Astrocyte of the hippocampus (primary cell): ENCODE measurements at regions not wholly inside any gene's neighbourhood (a gene's known extent, or its start where the extent isn't known, plus 50 kb on each side); places are given as distances from the start of the nearest gene placed in this dataset.

Source experiments
- DNase-seq: peaks from one replicate; pipeline ENCODE4 v3.0.0; 2011; ENCODE audit warnings: low read depth, low spot score

DNA sequence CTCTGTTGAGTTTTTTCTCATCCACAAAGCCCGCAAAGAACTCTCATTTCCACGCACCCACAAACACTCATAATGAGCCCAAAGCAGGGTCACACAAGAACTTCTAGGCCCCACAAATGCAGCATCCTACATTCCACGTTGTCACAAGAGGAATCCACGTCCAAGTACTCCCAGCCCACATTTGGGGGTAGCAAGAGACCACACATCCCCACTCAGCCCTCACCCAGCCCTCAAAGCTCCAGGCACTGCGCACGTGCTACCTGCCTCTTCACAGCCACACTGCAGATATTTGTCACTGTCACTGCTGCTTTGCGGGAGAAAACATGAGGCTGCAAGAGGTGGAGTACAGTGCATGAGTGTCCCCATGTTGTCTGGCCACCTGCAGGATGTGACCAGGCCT is 187.6 kb upstream of the CDYL start:
- no peak for DNase-seq

DNA sequence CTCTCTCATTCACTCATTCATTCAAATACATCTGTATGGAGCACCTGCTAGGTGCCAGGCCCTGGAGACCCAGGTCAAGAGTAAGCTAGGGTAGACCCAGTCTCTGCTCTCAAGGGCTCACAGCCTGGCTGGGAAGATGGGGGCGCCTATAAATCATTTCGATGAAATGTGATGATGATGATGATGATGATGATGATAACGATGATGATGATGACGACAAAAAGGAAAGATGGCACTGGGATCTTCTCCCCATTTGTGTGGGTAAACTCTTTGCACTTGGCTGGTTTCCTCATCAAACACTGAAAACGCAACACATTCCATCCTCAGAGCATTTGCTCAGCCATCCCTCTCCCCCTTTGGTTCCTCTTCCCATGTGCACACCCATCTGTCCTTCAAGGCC is 188.0 kb upstream of the CDYL start:
- no peak for DNase-seq

DNA sequence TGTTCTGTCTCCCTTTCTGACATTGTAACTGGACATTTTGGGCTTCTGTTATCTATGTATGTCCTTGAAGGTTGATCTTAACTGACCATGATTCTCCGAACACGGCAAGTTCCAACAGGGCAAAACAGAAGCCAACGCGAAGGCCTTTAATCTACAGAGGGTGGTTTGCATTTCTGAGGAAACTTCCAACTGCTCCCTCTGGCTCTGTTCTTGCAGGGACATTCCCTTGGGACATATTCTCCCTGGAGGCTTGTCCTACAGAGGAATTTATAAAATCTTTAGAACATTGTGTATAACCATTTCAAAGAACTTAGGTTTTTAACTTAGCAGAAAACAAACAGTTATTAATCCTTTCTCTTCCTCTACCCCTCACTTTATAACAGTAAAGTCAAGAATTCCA is 189.0 kb upstream of the CDYL start:
- no peak for DNase-seq

DNA sequence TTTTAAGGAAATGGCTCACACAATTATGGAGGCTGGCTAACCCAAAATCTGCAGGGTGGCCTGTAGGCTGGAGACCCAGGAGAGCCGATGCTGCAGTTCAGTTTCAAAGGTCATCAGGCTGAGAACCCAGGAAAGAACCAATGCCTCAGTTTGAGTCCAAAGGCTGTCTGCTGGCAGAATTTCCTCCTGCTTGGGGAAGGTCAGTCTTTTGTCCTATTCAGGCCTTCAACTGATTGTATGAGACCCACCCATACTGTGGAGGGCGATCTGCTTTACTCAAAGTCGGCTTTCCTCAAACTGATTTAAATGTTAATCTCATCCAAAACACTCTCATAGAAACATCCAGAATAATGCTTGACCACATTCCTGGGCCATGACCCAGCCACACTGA is 189.7 kb upstream of the CDYL start:
- no peak for DNase-seq

DNA sequence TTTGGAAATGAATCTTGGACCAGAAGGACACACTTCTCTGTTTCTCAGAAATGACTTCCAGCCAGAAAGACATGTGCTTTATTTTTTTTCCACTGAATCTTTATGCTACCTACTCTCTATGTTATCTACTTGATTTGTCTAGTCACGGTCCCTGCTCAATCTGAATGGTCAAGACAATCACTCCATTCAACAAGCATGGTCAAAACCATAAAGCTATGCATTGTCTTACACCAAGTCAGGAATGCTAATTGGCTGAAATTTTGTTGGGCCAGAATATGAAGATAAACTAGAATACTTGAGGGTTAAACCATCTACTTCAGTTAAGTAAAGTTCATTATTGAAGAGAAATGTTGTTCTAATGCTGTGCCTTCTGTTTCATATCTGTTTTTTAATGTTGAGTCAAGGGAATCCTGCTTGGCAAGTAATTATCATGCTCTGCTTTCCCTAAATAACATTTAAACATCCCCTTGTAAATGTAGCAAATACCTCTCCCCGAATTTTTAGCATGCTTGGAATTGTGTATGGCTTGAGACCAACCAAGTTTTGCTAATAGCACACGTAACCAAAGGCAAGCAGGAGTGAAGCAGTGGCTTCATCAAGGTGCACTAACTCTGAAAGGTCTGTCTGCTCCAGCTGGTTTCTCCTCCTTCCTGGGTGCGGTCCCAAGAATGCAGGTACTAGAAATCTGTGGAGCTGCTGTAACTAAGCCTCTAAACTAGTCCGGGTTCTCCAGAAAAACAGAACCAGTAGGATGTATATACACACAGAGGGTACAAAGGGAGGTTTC is 190.3 kb upstream of the CDYL start:
- no peak for DNase-seq

DNA sequence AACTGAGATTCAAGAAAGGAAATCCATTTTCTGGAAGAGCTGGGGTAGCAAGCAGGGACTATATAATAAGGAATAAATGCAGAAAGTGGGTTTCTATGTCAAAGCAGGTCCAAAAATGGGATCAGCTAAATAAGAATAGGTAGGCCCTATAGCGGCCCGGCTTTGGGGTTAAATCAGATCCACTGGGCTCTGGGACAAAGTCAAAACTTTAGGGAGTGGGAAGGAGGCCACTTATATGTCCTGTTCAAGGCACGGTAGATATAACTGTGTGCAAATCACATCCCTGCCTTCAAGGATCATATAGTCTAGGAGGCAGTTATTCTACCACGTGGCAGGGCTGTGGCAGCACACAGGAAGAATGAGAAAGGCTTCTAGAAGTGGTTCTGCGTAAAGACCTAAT is 191.4 kb upstream of the CDYL start:
- no peak for DNase-seq

DNA sequence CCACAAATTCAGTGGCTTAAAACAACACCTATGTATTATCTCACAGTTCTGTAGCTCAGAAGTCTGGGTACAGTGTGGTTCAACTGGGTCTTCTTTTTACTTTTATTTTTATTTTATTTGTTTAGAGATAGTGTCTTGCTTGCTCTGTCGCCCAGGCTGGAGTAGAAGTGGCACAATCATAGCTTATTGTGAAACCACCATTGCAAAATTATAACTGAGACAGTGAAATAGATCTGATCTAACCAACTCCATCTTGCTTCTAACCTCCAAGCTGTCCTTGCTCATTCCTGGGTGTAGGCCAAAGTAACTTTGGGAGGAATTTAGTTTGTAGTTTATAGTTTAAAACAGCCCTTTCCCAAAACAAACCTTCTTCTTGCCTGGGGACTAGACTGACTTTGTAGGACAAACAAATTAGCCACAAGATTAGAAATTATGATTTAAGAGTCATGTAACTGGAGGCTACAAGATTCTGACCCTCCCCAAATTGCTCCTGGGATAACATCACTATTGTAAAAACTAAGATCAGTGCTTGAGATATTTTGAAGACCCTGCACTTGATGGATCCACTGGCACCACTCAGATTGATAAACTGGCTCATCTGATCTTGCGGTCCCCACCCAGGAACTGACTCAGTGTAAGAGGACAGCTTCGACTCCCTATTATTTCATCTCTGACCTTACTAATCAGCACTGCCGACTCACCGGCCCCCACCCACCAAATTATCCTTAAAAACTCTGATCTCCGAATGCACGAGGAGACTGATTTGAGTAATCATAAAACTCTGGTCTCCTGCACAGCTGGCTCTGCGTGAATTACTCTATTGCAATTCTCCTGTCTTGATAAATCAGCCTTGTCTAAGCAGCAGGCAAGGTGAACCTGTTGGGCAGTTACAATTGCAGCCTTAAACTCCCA is 193.4 kb upstream of the CDYL start:
- peak; percentile 50 for DNase-seq

DNA sequence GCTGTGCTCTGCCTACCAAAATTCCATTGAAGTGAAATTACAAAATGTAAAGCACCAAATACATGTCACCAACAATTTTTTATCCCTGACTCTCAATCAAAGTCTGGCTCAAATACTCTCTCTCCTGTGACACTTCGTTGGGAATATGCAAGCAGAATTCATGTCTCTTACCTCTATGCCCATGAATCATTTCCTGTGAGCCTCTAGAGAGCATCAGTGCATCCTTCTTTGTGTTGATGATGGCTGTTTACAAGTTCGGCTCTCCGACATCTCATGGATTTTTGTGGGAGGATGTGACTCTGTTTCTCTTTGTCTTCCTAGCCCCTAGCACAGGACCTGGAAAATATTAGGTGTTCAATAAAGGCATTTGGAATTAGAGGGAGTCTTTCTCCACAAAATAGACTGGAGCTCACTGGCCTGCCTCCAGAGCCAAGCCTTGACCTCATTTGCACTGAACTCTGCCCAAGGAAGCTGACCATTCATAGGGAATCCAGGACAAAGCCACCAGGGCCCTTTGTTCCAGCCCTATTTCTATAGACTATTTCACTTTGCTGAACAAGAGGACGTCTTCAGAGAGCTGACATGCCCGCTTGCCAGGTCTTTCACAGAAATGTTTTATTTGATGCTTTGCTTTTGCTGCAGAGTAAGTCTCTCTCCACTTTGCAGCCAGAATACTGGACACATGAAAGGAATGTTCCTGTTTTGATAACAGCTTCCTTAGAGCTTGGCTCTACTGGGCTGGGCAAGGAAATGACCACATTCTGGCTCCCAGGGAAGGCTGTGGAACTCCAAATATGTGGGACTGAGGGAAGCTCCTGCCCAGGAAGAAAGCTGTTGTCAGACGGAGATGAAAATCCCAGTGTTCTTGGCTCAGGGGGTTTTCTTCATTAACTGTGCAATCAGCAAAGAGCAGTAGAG is 194.5 kb upstream of the CDYL start:
- DNase-seq = peak; percentile 95

DNA sequence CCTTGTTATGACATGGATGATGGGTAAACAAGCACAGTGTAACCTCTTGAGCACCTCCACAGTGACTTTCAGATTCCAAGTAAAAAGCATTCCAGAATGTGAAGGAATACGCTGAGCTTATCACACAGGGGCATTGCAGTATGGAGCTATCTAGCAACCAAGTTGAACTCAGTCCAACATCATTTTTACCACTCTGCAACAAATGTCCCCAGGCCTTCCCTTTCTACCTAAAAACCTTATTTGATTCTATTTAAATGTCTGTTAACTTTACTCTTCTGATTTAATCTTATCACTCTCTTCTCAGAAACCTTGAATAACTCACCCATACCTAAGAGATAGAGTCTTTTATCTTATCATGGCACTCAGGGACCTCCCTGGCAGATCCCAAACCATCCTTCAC is 195.8 kb upstream of the CDYL start:
- DNase-seq = no peak

DNA sequence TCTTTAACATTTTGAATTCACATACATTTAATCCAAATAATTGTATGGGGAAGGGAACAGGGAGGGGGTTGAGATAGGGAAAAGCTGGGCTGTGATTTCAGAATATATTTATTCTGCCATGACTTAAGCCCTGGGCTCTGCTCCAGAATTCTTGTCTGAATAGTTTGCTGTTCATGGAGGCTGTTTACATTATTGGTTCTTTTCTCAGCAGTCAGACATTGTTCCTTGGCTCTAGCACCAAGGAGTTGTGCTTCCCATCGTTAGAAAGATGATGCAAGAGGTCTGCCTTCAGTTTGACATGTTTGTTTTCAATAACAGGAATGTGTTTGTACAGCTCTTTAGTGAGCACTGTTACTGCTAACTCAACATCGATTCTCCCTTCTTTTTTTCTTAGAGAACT is 198.8 kb upstream of the CDYL start:
- DNase-seq = peak; percentile 92

DNA sequence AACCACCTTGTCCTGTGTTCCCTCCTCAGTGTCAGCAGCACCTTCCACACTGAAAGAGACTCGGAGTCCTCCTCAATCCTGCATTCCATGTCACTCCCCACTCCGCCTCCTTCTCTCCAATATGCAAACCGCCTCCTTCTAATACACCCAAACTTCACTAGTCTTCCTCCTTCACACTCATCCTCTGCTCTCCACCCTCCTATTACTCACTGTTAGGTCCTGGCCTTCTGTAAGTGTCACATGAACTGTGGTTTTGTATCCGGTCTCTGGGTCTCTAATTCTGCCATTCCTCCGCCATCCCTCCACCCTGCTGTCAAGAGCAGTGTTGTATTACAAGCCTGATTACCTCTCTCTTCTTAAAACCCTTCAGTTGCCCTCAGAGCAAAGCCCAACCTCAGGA is 200.5 kb upstream of the CDYL start:
- peak; percentile 11 for DNase-seq

DNA sequence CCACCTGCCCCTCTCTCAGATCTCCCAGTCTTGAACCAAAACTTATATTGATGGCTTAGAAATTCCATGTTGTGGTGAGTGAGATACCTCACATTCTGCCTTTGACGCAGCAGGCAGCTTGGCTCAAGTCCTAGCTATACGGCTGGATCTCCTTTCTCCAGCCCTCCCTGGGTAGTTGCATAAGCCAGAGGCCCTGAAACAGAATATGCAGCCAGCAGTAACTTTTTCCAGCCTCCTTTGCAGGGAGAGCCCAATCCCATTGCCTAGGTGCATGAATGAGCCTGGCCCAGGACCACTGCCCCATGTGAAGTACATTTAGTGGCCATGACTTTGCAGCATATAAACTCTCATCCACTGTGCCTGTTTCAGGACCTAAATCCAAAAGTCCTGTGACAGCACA is 202.2 kb upstream of the CDYL start:
- peak; percentile 21 for DNase-seq

DNA sequence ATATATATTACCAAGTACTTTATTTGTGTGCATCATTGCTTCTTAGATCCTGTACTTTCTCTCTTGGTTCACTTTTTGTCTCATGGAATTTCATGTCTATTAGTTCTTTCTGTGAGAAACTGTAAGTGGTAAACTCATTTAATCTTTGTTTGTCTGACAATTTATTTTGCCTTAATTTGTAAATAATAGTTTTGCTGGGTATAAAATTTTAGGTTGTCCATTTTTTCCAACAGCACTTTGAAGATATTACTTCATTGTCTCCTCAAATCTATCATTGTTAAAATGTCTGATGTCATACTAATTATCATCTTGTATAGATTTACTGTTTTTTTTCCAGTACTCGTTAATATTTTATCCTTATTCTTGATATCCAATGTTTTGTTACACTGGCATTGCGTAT is 205.2 kb upstream of the CDYL start:
- DNase-seq = no peak

DNA sequence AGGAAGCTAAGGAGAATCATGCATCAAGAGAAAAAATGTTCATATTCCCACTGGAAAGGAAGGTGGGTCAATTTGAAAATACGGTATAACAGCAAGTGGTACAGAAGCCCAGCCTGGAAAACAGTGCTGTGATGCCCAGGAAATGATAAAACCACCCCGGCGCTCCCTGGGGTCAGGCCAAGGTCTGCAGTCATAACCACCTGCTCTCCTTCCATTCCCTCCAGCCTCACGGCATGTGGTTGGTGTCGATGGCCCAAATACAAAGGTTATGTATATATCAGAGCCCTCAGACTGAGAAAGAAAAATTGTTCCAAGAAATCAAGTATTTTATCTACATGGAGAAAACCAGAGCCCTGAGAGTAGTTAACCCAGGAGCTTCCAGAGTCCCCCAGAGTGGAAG is 208.1 kb upstream of the CDYL start:
- no peak for DNase-seq

DNA sequence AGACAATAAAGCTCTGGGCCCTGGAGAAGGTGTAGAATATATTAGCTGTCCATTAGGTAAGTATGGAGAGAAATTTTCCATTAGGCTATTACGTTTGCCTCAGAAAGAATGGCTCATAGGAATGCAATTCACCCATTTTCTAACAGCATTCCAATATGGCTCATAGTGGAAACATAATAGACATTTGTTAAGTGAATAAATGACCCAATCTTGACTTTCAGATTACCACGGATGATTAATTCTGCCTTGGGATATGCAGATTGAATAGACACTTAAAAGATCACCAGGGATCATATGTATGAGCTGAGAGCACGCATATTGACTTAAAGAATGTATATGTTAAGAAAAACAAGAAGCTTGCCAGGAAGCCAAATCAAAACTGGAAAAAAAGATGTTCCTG is 209.1 kb upstream of the CDYL start:
- DNase-seq = peak; percentile 62

DNA sequence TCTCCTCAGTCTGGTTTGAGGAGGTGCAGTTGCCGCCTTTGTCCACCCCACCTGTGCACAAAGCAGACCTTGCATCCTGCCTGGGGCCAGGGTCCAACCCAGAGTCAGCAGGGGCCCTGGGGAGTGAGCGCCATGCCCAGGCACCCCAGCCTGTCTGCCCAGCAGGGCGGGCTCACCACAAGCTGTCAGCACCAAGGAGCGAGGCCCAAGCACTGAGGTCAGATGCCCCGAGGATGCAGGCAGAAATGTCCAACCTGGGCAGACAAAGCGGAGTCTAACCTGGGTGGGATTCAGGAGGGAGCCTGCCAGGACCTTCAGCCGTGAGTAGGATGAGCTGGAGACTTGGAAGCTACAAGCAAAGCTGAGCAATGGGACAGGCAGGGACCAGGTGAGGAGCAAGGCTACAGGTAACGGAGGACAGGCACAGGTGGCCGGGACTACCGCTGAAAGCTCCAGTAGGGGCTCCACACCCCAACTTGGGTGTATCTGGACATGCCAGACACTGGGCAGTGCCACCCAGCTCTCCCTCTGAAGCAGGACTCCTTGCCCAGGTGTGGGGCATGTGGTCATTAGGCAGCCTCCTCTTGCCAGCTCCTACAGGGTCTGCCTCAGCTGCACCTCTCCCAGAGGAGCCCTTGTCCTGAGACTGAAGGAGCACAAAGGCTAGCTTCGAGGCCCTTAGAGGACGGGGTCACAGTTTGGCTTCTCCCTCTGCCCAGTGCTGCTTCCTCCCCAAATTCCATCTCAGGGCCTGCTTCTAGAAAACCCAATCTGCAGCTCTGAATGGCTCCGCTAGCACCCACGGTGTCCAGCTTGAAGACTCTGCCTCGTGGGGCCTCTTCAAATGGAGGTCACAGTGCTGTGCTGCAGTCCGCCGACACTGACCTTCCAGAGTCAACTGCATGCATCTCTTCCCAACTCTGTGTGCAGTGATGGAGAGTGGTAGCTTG is 210.6 kb upstream of the CDYL start:
- DNase-seq = no peak

DNA sequence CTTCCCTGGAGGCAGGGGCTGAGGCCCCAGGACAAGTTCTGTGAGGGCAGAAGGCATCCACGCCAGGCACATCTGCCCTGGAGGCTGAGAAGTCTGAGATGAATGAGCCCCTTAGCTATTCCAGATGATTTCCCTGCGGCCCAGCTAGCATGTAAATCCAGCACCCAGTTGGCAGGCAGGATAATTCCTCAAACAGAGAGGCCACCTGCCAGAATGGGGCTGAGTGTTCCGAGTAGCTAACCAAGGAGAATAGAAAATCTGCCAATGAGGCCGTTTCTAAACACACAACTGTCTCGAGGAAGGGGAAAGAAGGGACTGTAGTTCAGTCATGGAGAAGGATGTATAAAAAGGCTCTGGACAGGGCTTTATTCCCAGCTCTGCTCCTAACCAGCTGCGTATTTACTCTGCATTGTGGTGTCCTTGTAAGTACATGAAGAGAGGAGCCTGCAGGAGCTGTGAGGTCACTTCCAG is 211.4 kb upstream of the CDYL start:
- DNase-seq = peak; percentile 68

DNA sequence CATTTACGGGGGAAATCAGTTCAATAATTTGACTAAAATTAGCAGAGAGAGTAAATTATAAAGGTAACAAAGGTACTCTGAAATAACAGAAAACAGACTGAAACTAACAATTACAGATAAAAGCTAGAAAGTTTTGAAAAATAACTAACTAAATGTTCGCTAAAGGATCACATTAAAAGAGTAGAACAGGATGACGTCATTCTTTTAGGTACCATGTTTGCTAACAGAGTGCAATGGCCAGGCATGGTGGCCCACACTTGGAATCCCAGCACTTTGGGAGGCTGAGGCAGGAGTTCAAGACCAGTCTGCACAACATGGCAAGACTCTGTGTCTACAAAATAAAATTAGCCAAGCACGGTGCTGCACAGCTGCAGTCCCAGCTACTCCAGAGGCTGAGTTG is 212.3 kb upstream of the CDYL start:
- no peak for DNase-seq

DNA sequence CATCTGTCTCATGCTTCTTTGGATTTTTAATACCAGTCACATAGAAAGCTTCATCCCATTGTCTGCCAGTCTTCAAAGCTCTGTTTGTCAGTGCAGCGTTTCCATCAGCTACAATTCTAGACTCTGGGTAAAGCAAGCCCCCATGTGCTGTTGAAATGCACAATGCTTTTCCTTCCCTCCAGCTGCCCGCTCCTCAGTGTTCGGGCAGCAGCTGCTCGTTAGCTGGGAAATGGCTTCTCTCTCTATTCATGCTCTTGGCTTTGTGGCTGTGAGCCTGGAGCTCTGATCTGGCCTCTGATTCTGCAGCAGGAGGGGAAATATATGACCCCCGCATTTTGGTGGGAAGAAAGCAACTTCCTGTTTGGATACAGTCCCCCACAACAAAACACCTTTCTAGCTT is 213.0 kb upstream of the CDYL start:
- DNase-seq = no peak

DNA sequence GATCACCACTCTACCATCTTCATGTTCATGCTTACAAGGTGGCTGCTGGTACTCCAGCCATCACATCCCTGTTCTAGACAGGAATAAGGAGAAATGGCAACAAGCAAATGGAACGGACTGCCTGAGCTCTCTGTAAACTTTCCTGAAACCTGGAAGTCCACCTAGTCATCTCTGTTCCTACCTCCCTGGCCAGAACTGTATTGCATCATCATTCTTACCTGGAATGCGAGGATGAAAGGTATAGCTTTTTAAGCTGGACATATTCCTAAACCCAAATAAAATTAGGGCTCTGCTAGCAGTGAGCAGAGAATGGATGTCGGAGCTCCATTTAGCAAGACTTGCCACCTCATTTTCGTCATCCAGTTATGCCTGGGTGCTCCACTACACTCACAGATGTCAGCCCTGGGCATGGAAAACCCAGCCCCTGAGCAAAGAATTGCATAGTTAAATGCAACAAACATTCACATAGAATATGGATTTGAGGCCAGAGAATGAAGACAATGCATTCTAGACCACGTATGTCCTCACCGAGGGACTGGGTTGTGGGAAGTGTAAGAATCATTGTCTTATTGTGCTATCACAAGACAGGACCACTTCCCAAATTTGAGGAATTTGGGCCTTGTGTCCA is 214.3 kb upstream of the CDYL start:
- no peak for DNase-seq
